Gastroesophageal sphincter (tissue), 4 donors: ENCODE measurements at regions not wholly inside any gene's neighbourhood (a gene's known extent, or its start where the extent isn't known, plus 50 kb on each side); places are given as distances from the start of the nearest gene placed in this dataset.

Experiments used
- ATAC-seq: fragments of 150-250 bp; one replicate; pipeline ENCODE4 v1.9.1; 2016; ENCODE audit warnings: mild to moderate bottlenecking, moderate library complexity
- H3K27ac ChIP-seq, 4 donors: fragments of 200-600 bp; sonication (generic) in 3 of 4; 1 replicate in 3 of 4; 2 replicates in 1 of 4; pipeline ENCODE4 v1.5.1; 2016 to 2019
- H3K27me3 ChIP-seq: fragments of 200-600 bp; sonication (generic); one replicate; pipeline ENCODE4 v1.5.1; 2019
- H3K36me3 ChIP-seq, 2 donors: fragments of 200-600 bp; sonication (generic); one replicate each; pipeline ENCODE4 v1.5.1; 2019; ENCODE audit warnings: control low read depth in 1 of 2
- H3K4me1 ChIP-seq, 3 donors: fragments of 200-600 bp; sonication (generic); 1 replicate in 2 of 3; 2 replicates in 1 of 3; pipeline ENCODE4 v1.5.1; 2016 to 2019; ENCODE audit warnings: control low read depth in 2 of 3
- H3K4me3 ChIP-seq, 2 donors: fragments of 200-600 bp; sonication (generic); one replicate each; pipeline ENCODE4 v1.5.1; 2019; ENCODE audit warnings: mild to moderate bottlenecking in 1 of 2, moderate library complexity in 1 of 2
- H3K9me3 ChIP-seq, 3 donors: fragments of 200-600 bp; sonication (generic); one replicate each; pipeline ENCODE4 v1.5.1; 2017 to 2019; ENCODE audit warnings: control low read depth in 2 of 3
- CTCF ChIP-seq, 4 experiments: fragments of 200-600 bp in 2 of 4; fragments of 450-650 bp in 2 of 4; sonication (generic) in 1 of 4; IDR thresholded peaks; one replicate each; pipeline ENCODE4 v1.5.1; 2017 to 2019; ENCODE audit warnings: antibody characterized with exemption in 4 of 4, mild to moderate bottlenecking in 2 of 4, moderate library complexity in 2 of 4
- EP300 ChIP-seq: sonication (generic); formaldehyde crosslinking; IDR thresholded peaks from one replicate; pipeline ENCODE4 v1.6.1; 2017; ENCODE audit warnings: antibody characterized with exemption, mild to moderate bottlenecking
- POLR2A ChIP-seq, 2 donors: fragments of 450-650 bp; IDR thresholded peaks; one replicate each; pipeline ENCODE4 v1.6.1; 2017; ENCODE audit warnings: antibody characterized with exemption in 2 of 2, mild to moderate bottlenecking in 2 of 2, moderate library complexity in 1 of 2
- POLR2AphosphoS5 ChIP-seq: sonication (generic); formaldehyde crosslinking; IDR thresholded peaks from one replicate; pipeline ENCODE4 v1.6.1; 2017; ENCODE audit warnings: antibody characterized with exemption
- WGBS, 2 donors: methylation state at CpG; one replicate each; pipeline ENCODE4 v1.1.5; 2018; ENCODE audit warnings: low coverage in 1 of 2; 5-methylcytosine and 5-hydroxymethylcytosine counted together

- no peaks in the 10 kb centered on the region for H3K36me3 ChIP-seq
- TF ChIP-seq POLR2A (IDR thresholded peaks at IDR 0.05) (no peak), POLR2AphosphoS5 (no peak), EP300 (no peak), CTCF (IDR thresholded peaks at IDR 0.05) (no peak)
- 86 to 100% methylated on average over 1 of the region's 1 CpG for WGBS, 2 donors
- H3K9me3 ChIP-seq = no peaks in the 10 kb centered on the region
- H3K4me3 ChIP-seq = no peak overlapping the region
- no peaks in the 10 kb centered on the region for H3K27me3 ChIP-seq
- no peak for ATAC-seq
- H3K4me1 ChIP-seq = no peaks in the 10 kb centered on the region
- H3K27ac ChIP-seq = no peak overlapping the region
Measured at GRCh38 chr16:76897816-76898215, 293.2 kb upstream of the MON1B start.

GRCh38 chr16:76899767-76900166, 291.2 kb upstream of the MON1B start:
- Histone ChIP-seq H3K4me3 (no peak overlapping the region), H3K27me3 (no peaks in the 10 kb centered on the region), H3K36me3 (no peaks in the 10 kb centered on the region), H3K9me3 (no peaks in the 10 kb centered on the region), H3K4me1 (no peaks in the 10 kb centered on the region), H3K27ac (no peak overlapping the region)
- ATAC-seq = no peak
- TF ChIP-seq CTCF (IDR thresholded peaks at IDR 0.05) (no peak), EP300 (no peak), POLR2AphosphoS5 (no peak), POLR2A (IDR thresholded peaks at IDR 0.05) (no peak)

GRCh38 chr16:76900285-76901263, 290.4 kb upstream of the MON1B start:
- Histone ChIP-seq H3K36me3 (no peaks in the 10 kb centered on the region), H3K4me1 (no peaks in the 10 kb centered on the region), H3K27ac (no peak overlapping the region), H3K4me3 (no peak overlapping the region), H3K27me3 (no peaks in the 10 kb centered on the region), H3K9me3 (no peaks in the 10 kb centered on the region)
- no peak for ATAC-seq
- TF ChIP-seq EP300 = no peak
- TF ChIP-seq POLR2AphosphoS5 = no peak
- no peak for TF ChIP-seq POLR2A (IDR thresholded peaks at IDR 0.05)
- no peak for TF ChIP-seq CTCF (IDR thresholded peaks at IDR 0.05)
- 63 to 72% methylated on average over 6 of the region's 6 CpGs for WGBS, 2 donors

GRCh38 chr16:76906552-76906951, 284.4 kb upstream of the MON1B start:
- no peaks in the 10 kb centered on the region for H3K36me3 ChIP-seq
- 50 to 71% methylated on average over 2 of the region's 2 CpGs for WGBS, 2 donors
- TF ChIP-seq CTCF (IDR thresholded peaks at IDR 0.05) = no peak
- TF ChIP-seq POLR2AphosphoS5 = no peak
- no peak for TF ChIP-seq EP300
- TF ChIP-seq POLR2A (IDR thresholded peaks at IDR 0.05) = no peak
- no peak for ATAC-seq
- no peak overlapping the region for H3K4me3 ChIP-seq
- no peaks in the 10 kb centered on the region for H3K27me3 ChIP-seq
- H3K9me3 ChIP-seq = no peaks in the 10 kb centered on the region
- no peak overlapping the region for H3K27ac ChIP-seq
- no peaks in the 10 kb centered on the region for H3K4me1 ChIP-seq

- Histone ChIP-seq H3K4me1 (no peaks in the 10 kb centered on the region), H3K27ac (no peak overlapping the region), H3K4me3 (no peak overlapping the region), H3K9me3 (no peaks in the 10 kb centered on the region), H3K27me3 (no peaks in the 10 kb centered on the region), H3K36me3 (no peaks in the 10 kb centered on the region)
- WGBS, 2 donors = 100% methylated on average over 1 of the region's 3 CpGs; no CpG with 5 or more reads in 1 of the 2 donors
- no peak for TF ChIP-seq POLR2AphosphoS5
- TF ChIP-seq CTCF (IDR thresholded peaks at IDR 0.05) = no peak
- TF ChIP-seq POLR2A (IDR thresholded peaks at IDR 0.05) = no peak
- no peak for TF ChIP-seq EP300
- ATAC-seq = no peak
Measured at GRCh38 chr16:76910931-76911330, 280.1 kb upstream of the MON1B start.
